Endometrium (tissue), 2 donors: ENCODE measurements at regions not wholly inside any gene's neighbourhood (a gene's known extent, or its start where the extent isn't known, plus 50 kb on each side); places are given as distances from the start of the nearest gene placed in this dataset.
"Not testable (repeated sequence)": the region's sequence is repeated elsewhere in the genome, so short reads cannot be mapped to it uniquely, and the experiment has no call there.

Experiments
- FAIRE-seq: peaks from 2 replicates; lab custom pipeline; 2012; peaks lifted over from hg19 to GRCh38; lab: Jason Lieb, UNC
- donor health status: control.
- donor health status: control.

DNA sequence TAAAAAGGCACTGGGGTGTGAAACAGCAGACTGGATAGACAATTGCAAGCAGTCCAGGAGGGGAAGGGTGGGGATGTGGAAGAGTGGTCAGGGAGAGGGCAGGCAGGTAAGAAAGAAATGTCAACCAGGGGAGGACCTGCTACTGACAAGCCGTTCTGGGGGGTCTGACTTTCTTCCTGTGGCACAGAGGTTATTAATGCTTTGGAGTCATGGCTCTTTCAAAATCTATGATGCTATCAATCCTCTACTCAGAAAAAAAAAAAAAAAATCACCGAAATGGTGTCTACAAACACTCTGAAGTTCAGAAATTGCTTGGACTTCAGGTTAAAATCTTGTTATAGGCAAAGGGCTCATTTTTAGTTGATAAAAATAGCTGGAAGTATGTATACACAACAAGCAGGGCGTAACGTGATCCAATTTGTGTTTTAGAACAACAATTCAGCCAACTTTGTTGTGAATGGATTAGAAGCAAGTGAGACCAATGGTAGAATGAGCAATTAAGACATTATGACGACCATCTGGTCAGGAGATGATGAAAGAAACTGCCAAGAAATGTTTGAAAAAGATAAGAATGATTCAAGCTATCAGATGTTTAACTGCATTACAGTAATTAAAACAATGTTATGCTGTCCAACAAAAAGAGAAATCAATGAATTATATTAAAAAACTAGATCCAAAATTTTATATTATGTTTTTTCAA lies 255.2 kb downstream of the DEPDC1B start:
- no peak for FAIRE-seq

- no peak for FAIRE-seq
These were observed 260.4 kb downstream of the DEPDC1B start for GRCh38 chr5:60439552-60439951.

GRCh38 chr5:60437308-60437707 lies 262.7 kb downstream of the DEPDC1B start:
- FAIRE-seq = no peak

GRCh38 chr5:60436518-60436917 lies 263.4 kb downstream of the DEPDC1B start:
- no peak for FAIRE-seq

DNA sequence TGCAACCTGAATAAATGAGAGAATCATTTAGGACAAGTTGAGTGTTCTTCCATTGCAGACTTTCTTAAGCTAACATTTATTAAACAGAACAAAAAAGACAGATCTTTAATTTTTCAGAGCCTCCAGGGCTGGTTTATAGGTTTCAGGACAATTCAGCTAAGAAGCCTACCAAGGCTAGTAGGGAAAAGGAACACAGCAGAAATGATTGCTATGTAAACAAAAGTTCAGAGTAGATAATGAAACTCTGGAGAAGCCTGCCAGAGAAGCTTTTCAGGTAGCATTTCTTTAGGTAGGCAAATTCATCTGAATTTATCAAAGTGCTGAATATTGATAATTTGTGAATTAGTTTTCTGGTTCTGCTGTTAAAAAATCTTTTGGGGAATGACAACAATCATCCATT lies 264.2 kb downstream of the DEPDC1B start:
- FAIRE-seq = no peak

DNA sequence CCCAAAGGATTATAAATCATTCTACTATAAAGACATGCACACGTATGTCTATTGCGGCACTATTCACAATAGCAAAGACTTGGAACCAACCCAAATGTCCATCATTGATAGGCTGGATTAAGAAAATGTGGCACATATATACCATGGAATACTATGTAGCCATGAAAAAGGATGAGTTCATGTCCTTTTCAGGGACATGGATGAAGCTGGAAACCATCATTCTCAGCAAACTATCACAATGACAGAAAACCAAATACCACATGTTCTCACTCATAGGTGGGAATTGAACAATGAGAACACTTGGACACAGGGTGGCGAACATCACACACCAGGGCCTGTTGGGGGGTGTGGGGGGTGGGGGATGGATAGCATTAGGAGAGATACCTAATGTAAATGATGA lies 273.8 kb downstream of the DEPDC1B start:
- not testable (repeated sequence) for FAIRE-seq

GRCh38 chr5:60420773-60421172 lies 279.2 kb downstream of the DEPDC1B start:
- FAIRE-seq = not testable (repeated sequence)

GRCh38 chr5:60417500-60418181 lies 282.3 kb downstream of the DEPDC1B start:
- no peak for FAIRE-seq

- no peak for FAIRE-seq
These were observed 284.5 kb downstream of the DEPDC1B start for GRCh38 chr5:60415443-60415842.

- no peak for FAIRE-seq
These were observed 289.5 kb downstream of the DEPDC1B start for GRCh38 chr5:60410427-60410826.

GRCh38 chr5:60404171-60404570 lies 295.8 kb downstream of the DEPDC1B start:
- FAIRE-seq = no peak

DNA sequence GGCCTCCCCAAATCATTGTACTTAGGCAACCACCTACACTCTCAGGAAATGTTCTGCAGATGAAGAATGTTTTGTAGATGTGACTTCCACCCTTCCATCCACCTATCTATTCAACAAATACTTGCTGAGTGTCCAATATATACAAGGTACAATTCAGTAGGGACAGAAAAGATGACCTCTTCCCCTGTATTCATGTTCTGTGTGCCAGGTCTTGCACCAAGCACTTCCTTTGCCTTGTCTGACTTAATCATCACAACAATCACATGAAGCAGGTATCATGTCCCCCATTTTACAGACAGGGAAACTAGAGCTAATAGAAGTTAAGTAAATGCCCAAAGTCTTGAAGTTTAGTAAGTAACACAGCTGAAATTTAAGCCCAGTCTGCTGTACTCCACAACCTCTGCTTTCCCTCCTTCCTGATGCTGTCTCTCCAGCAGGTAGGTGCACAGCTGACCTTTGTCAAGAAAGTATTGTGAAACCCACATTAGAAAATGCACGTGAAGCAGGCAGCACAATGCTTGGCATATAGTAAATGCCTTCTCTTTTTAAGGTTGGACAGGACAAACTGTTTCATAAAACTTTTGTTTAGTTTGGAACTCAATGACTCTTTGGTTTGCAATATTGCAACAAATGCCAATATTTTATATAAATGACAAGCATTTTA lies 296.5 kb downstream of the DEPDC1B start:
- FAIRE-seq = no peak

DNA sequence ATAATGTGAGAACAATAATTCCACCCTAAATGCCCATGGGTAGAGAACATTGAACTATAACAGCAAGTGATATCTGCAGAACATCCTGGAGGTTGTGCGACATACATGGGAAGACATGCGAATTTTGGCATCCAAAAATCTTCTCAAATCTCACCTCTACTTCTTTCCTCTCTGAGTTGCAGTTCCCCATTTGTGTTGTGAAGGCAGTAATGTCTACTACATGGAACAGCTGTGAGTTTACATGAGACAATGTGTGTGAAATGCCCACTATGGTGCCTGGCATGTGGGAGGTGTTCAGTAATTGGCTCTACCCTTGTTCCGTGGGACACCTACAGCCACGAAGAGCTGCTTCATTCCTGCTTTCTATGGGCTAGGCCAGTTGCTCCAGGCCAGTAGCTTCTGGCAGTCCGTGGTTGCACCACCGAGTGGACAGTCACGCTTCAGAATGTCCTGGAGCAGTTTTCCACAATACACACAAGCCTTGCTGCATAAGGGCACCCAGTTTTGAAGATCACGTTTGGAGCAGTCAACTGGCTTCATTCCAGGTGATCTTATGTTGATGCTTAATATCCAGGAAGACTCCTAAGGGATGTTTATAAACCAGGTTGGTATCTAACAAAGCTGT lies 297.7 kb downstream of the DEPDC1B start:
- no peak for FAIRE-seq

DNA sequence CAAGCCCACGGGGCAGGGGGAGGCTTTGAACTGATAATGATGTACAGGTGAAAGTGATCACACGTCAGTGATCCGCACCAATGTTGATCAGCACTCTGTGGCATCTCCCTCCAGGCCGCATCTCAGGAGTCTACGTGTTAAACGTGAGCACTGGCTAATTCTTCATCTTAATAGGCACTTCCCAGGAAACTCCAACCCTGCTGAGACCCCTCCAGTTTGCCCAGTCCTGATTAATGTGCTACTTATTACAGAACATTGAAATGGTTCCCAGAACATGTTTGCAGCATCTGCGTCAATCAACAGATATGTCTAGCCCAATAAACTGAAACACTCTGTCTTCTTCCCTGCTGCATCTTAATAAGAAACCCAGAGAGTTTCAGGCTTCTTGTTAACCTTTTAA lies 298.4 kb downstream of the DEPDC1B start:
- no peak for FAIRE-seq

DNA sequence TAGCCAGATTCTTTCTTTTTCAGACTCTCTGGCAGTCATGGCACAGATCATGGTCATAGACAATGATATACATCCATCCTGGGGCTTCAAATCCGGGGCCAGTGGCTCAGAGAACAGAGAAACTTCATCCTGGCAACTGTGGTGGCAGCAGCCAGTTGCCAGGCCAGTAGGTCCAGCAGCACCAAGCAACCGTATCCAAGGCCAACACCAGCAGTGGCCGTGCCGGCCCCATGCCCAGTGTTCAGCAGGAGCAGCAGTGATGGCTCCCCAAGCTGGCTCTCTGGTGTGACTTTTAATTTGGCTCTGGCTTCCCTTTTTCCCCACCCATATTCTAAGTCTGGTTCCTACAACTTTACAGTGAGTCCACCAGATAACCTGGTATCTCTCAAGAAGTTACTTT lies 300.5 kb downstream of the DEPDC1B start:
- no peak for FAIRE-seq

DNA sequence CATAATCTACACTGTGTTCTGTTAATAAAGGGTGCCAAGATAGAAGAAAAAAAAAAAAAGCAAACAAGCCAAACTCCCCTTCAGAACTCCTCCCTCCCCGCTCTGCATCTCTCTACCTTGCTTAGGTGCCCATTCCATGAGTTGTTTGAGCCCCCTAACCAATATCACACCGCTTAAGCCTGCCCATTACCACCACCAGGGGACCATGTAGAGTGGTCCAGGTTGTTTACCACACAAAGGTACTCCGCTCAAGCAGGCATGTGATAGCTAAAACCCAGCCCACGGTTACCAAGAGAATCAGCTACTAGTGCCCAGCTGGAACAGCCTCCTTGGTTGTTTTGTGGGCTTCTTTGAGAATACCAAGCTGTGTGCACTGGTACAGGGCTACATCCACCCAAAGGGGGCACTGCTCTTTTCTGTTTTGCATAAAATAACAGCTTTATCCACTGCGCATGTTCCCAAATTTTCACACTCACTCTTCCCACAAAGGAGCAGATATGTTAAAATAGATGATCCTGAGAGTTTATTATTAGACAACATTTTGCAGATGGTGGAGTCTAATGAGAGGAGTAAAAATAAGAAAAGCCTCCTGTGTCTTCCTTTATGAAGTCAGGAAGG lies 304.1 kb downstream of the DEPDC1B start:
- no peak for FAIRE-seq

- FAIRE-seq = no peak
These were observed 312.9 kb downstream of the DEPDC1B start for GRCh38 chr5:60387051-60387440.

- FAIRE-seq = no peak
These were observed 313.4 kb downstream of the DEPDC1B start for GRCh38 chr5:60386436-60387050.

- FAIRE-seq = no peak
These were observed 317.2 kb downstream of the DEPDC1B start for GRCh38 chr5:60382716-60383115.

- no peak for FAIRE-seq
These were observed 320.1 kb downstream of the DEPDC1B start for GRCh38 chr5:60379907-60380306.

- FAIRE-seq = no peak
These were observed 322.1 kb downstream of the DEPDC1B start for GRCh38 chr5:60377826-60378225.

DNA sequence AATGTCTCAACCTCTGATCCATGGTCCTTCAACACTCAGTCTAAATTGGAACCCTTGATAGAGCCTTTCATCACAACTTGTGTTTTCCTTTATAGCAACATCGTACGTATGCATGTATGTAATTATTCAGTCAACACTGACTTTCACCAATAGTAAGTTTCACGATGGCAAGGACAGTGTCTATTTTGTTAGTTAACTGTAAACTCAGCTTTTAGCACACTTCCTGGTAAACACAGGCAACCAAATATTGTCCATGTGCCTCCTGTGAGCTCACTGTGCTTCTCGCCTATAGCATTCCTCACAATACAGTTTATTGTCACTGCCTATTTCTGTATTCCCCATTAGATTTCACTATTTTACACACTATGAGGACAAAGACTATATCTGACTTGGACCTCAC lies 323.1 kb downstream of the DEPDC1B start:
- FAIRE-seq = no peak
